Activated T-cell treated with anti-CD3 and anti-CD28 coated beads for 4 hours (primary cell): ENCODE measurements at regions not wholly inside any gene's neighbourhood (a gene's known extent, or its start where the extent isn't known, plus 50 kb on each side); places are given as distances from the start of the nearest gene placed in this dataset.

ENCODE experiments used
- DNase-seq: peaks from one replicate; pipeline ENCODE4 v3.0.0-alpha.2; 2020

DNA sequence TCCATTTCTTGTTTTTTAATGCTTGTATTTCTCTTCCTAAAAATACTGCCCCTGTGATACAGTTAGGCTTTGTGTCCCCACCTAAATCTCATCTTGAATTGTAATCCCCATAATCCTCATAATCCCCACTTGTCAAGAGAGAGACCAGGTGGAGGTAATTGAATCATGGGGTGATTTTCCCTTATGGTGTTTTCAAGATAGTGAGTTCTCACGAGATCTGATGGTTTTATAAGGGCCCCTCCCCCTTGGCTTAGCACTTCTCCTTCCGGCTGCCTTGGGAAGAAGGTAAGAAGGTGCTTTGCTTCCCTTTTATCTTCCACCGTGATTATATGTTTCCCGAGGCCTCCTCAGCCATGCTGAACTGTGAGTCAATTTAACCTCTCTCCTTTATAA lies 227.4 kb downstream of the MAN2A1 start:
- DNase-seq: no peak

DNA sequence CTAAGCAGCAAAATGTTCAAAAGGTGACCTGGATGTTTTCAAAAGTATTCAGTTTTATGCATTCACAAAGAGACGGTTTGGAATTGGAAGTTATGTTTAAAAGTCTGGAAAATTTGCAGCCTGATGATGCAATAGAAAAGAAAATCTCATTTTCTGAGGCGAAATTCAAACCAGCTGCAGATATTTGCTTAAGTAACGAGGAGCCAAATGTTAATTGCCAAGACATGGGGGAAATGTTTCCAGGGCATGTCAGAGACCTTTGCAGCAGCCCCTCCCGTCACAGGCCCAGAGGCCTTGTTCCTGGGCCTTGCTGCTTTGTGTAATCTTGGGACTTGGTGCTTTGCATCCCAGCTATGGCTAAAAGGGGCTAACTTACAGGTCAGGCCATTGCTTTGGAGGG lies 228.2 kb downstream of the MAN2A1 start:
- DNase-seq: no peak

DNA sequence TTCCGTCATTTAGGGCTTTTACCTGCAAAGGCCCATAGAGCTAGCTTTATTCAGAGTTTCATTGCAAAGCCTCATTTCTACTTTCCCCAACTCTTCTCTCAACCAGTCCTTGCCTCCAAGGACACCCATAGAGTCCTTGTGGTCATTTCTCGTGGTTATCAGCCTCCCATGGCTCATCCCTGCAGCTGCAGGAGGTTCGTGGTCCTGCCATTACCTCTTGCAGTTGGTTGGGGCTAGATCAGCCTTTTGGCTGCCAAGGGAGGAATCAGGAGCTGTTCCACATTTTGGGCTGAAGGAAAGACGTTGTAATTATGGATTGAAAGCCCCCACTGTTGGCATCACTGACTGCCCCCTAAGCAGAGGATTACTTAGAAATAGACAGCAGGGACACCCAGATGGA lies 231.0 kb downstream of the MAN2A1 start:
- no peak for DNase-seq

- no peak for DNase-seq
Observed at GRCh38 chr5:109921735-109922380, 232.1 kb downstream of the MAN2A1 start.

DNA sequence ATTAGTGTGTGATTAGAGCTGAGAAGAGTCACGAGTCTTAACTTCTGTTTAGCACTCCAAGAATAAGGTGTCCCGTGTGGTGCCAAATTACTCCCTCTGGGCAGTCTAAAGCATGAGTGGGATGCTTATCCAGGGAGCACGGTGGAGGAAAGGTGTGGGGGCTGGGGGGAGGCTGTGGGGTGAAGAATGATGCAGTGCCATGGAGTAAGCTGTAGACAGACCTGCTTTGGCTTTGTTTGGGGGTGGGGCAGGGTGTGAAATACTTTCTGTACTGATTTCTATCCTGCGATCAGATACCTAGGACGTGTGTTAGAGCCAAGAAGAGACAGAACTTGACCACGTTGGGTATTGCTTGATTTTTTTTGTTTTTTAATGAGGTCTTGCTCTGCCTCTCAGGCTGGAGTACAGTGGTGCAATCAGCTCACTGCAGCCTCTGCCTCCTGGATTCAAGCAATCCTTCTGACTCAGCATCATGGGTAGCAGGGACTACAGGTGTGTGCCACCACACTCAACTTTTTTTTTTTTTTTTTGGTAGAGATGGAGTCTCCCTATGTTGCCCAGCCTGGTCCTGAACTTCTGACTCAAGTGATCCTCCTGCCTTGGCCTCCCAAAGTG lies 232.8 kb downstream of the MAN2A1 start:
- DNase-seq: no peak

GRCh38 chr5:109923205-109923604 lies 233.5 kb downstream of the MAN2A1 start:
- no peak for DNase-seq

GRCh38 chr5:109924237-109925107 lies 234.7 kb downstream of the MAN2A1 start:
- no peak for DNase-seq

GRCh38 chr5:109927639-109928038 lies 237.9 kb downstream of the MAN2A1 start:
- no peak for DNase-seq

GRCh38 chr5:109928046-109928445 lies 238.3 kb downstream of the MAN2A1 start:
- no peak for DNase-seq

DNA sequence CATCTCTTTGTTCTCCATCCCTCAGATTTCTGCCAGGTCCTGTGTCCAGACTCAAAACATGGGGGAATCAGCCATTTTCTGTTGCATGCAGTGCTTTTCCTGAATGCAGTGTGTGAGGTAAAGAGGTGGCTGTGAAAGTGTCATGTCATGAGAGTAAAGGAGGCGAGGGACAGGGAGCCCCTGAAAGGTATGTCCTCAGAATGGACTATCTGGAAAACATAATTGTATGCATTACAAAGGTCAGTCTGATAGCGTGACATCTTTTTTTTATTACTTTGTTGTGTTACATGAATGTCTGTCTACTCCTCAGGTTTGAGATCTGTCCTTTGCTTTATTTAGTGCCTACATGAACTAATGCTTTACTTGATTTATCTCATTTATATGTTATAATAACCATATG lies 239.1 kb downstream of the MAN2A1 start:
- no peak for DNase-seq

GRCh38 chr5:109929376-109929775 lies 239.6 kb downstream of the MAN2A1 start:
- DNase-seq: no peak

- no peak for DNase-seq
Observed at GRCh38 chr5:109929911-109930310, 240.2 kb downstream of the MAN2A1 start.

GRCh38 chr5:109931049-109931780 lies 241.5 kb downstream of the MAN2A1 start:
- DNase-seq: no peak

DNA sequence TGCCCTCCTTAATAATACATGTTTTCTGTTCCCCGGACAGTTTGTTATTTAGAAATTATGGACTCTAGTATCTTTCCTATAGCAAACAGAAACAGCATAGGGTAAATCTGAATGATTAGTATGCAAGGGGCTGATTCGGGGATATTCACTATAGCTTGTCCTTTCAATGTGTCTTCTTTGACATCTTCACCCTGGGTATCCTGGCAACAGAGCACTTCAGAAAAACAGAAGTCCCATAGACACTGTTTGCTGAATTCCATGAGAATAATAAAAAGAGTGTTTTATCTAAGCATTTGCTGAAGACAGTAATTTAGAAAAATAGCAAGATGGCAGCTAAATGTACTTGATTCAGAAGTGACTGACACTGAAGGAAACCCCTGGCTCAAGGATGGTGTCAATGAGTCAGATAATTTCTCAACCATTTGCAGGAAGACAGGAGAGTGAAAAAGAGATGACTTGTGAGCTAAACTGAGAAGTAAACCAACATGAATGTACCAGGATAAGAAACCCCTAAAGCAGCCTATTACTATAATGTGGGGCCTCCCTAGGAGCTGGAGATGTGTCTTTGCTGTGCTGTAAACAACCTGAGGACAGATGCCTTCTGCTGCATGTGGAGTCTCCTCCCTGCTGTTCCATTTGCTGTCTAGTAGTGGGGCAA lies 246.2 kb downstream of the MAN2A1 start:
- no peak for DNase-seq

GRCh38 chr5:109936996-109937395 lies 247.3 kb downstream of the MAN2A1 start:
- DNase-seq: no peak

- DNase-seq: no peak
Observed at GRCh38 chr5:109937951-109938350, 248.2 kb downstream of the MAN2A1 start.

GRCh38 chr5:109938453-109938852 lies 248.7 kb downstream of the MAN2A1 start:
- no peak for DNase-seq

DNA sequence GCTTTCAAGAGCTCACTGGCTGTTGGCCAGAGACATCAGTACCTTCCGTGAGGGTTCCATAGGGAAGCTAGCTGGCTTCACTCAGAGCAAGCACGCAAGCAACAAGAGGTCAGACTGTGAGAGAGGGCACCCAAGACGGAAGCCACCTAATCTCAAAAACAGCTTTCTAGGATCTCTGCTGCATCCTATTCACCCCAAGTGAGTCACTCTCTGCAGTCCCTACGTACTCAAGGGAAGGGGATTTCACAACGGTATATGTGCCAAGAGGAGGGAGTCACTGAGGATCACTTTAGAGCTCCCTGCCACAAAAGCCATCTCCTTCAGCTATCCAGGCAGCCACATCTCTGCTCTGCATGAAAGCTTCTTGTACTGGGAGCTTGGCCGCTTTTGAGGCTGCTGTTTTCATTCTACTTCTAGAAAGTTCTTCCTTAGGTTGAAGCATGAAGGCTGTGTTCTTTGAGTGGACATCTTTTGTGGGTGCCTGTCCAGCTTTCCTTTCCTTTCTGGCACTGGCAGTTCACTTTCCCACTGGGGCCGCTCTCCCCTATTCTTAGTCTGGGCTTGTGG lies 249.5 kb downstream of the MAN2A1 start:
- no peak for DNase-seq

- DNase-seq: no peak
Observed at GRCh38 chr5:109942646-109943045, 252.9 kb downstream of the MAN2A1 start.

DNA sequence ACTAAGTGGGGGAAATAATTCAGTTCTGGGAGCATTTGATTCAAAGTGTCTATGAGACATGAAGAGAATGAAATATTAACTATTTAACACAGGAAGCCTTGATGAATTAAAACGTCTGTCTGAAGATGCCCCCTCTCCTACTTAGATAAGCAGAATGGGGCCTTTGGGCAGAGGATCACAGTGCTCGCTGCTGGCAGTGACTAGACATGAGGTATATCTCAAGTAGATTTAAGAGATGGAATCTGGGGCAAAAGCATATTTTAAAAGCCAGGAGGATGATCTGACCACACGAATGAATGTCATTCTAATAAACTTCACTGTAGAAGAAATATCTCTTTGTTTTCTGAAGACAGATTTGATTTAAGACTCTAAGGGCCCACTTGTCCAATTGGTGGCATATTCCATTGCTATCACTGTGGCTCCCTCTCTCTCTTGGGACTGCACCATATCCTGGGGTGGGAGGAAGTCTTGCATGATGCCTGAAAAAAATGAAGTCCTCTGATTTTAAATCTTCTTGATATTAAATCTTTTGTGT lies 254.0 kb downstream of the MAN2A1 start:
- DNase-seq: no peak

- DNase-seq: no peak
Observed at GRCh38 chr5:109944461-109944860, 254.7 kb downstream of the MAN2A1 start.

DNA sequence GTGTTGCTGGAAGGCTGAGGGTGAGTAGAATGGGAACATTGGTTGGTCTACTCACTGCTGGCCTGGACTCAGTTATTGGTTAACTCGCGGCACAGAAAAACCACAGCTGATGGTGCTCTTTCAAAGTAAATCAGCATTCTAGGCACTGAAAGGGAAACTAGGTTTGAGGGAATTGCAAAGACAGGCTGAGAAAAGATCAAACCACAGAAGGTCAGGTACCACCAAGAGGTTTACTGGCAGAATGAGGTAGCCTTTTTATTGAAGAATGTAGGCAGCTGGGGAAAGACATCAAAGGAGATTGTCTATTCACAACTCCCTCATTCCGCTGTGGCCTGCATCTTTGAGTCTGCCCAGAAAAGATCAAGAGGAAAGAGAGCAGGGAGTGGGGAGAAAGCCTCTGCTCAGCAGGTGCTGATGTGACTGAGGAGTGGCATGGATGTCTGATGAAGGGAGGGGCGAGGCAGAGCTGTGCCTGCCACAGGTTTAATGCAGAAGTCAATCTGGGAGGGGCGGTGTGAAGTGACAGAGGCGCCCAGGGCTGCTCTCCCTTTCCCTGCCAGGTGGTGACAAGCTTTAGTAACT lies 255.5 kb downstream of the MAN2A1 start:
- DNase-seq: no peak
